OCI-M2 (cell line): ENCODE measurements at regions not wholly inside any gene's neighbourhood (a gene's known extent, or its start where the extent isn't known, plus 50 kb on each side); places are given as distances from the start of the nearest gene placed in this dataset.
"Not testable (repeated sequence)": the region's sequence is repeated elsewhere in the genome, so short reads cannot be mapped to it uniquely, and the experiment has no call there.

Source experiments
- DNase-seq: peaks from one replicate; lab custom pipeline; 2025; ENCODE audit not compliant: unreplicated experiment; lab: John Stamatoyannopoulos, UW

GRCh38 chr5:23718564-23718963 lies 211.2 kb downstream of the PRDM9 start:
- no peak for DNase-seq

- DNase-seq, result no peak
These were observed 213.9 kb downstream of the PRDM9 start for GRCh38 chr5:23721336-23721735.

- no peak for DNase-seq
These were observed 219.9 kb downstream of the PRDM9 start for GRCh38 chr5:23727271-23727670.

- no peak for DNase-seq
These were observed 222.6 kb downstream of the PRDM9 start for GRCh38 chr5:23730023-23730422.

- DNase-seq, result no peak
These were observed 232.6 kb downstream of the PRDM9 start for GRCh38 chr5:23740029-23740428.

- DNase-seq, result no peak
These were observed 235.3 kb downstream of the PRDM9 start for GRCh38 chr5:23742701-23743100.

GRCh38 chr5:23755906-23756305 lies 248.5 kb downstream of the PRDM9 start:
- no peak for DNase-seq

- DNase-seq, result no peak
These were observed 249.4 kb downstream of the PRDM9 start for GRCh38 chr5:23756779-23757178.

- no peak for DNase-seq
These were observed 255.8 kb downstream of the PRDM9 start for GRCh38 chr5:23763170-23763569.

- no peak for DNase-seq
These were observed 269.3 kb downstream of the PRDM9 start for GRCh38 chr5:23776684-23777083.

- DNase-seq, result not testable (repeated sequence)
These were observed 292.9 kb downstream of the PRDM9 start for GRCh38 chr5:23800307-23800706.

- no peak for DNase-seq
These were observed 313.5 kb downstream of the PRDM9 start for GRCh38 chr5:23820765-23821471.

- no peak for DNase-seq
These were observed 316.1 kb downstream of the PRDM9 start for GRCh38 chr5:23823521-23823920.

- DNase-seq, result no peak
These were observed 317.8 kb downstream of the PRDM9 start for GRCh38 chr5:23825196-23825595.

- DNase-seq, result no peak
These were observed 332.7 kb downstream of the PRDM9 start for GRCh38 chr5:23840083-23840482.

- no peak for DNase-seq
These were observed 357.4 kb downstream of the PRDM9 start for GRCh38 chr5:23864786-23865185.

GRCh38 chr5:23877847-23878246 lies 370.4 kb downstream of the PRDM9 start:
- no peak for DNase-seq

GRCh38 chr5:23884405-23885031 lies 377.1 kb downstream of the PRDM9 start:
- DNase-seq, result no peak

- no peak for DNase-seq
These were observed 386.2 kb downstream of the PRDM9 start for GRCh38 chr5:23893561-23893960.

- no peak for DNase-seq
These were observed 388.2 kb downstream of the PRDM9 start for GRCh38 chr5:23895614-23896013.

- no peak for DNase-seq
These were observed 423.6 kb downstream of the PRDM9 start for GRCh38 chr5:23930985-23931384.

- not testable (repeated sequence) for DNase-seq
These were observed 444.0 kb downstream of the PRDM9 start for GRCh38 chr5:23951261-23951928.
